NCI-H1930 (cell line): ENCODE measurements at regions not wholly inside any gene's neighbourhood (a gene's known extent, or its start where the extent isn't known, plus 50 kb on each side); places are given as distances from the start of the nearest gene placed in this dataset.
"Not testable (repeated sequence)": the region's sequence is repeated elsewhere in the genome, so short reads cannot be mapped to it uniquely, and the experiment has no call there.

ENCODE experiments used
- DNase-seq, 2 experiments: peaks; one replicate each; lab custom pipeline; 2025; lab: John Stamatoyannopoulos, UW

GRCh38 chr2:134023854-134024253 lies 230.0 kb upstream of the MGAT5 start:
- no peak for DNase-seq

- DNase-seq: no peak
These were observed 225.9 kb upstream of the MGAT5 start for GRCh38 chr2:134027980-134028379.

- DNase-seq: no peak
These were observed 224.5 kb upstream of the MGAT5 start for GRCh38 chr2:134029418-134029817.

GRCh38 chr2:134031539-134031938 lies 222.3 kb upstream of the MGAT5 start:
- DNase-seq: no peak

GRCh38 chr2:134035605-134036370 lies 218.1 kb upstream of the MGAT5 start:
- DNase-seq: no peak

- DNase-seq: no peak
These were observed 213.8 kb upstream of the MGAT5 start for GRCh38 chr2:134039912-134040581.

GRCh38 chr2:134040626-134041172 lies 213.2 kb upstream of the MGAT5 start:
- DNase-seq: not testable (repeated sequence)

- no peak for DNase-seq
These were observed 212.0 kb upstream of the MGAT5 start for GRCh38 chr2:134041877-134042276.

GRCh38 chr2:134043028-134043427 lies 210.8 kb upstream of the MGAT5 start:
- not testable (repeated sequence) for DNase-seq

GRCh38 chr2:134052173-134052572 lies 201.7 kb upstream of the MGAT5 start:
- no peak for DNase-seq

GRCh38 chr2:134056173-134056572 lies 197.7 kb upstream of the MGAT5 start:
- DNase-seq: no peak

GRCh38 chr2:134061066-134061465 lies 192.8 kb upstream of the MGAT5 start:
- DNase-seq: not testable (repeated sequence)

- not testable (repeated sequence) for DNase-seq
These were observed 191.6 kb upstream of the MGAT5 start for GRCh38 chr2:134062235-134062634.

- not testable (repeated sequence) for DNase-seq
These were observed 190.0 kb upstream of the MGAT5 start for GRCh38 chr2:134063916-134064315.

- no peak for DNase-seq
These were observed 183.6 kb upstream of the MGAT5 start for GRCh38 chr2:134070281-134070741.

GRCh38 chr2:134072341-134072740 lies 181.5 kb upstream of the MGAT5 start:
- DNase-seq: no peak

- DNase-seq: no peak
These were observed 180.8 kb upstream of the MGAT5 start for GRCh38 chr2:134073023-134073422.

- no peak for DNase-seq
These were observed 179.3 kb upstream of the MGAT5 start for GRCh38 chr2:134074619-134075018.

GRCh38 chr2:134075204-134075603 lies 178.7 kb upstream of the MGAT5 start:
- no peak for DNase-seq

GRCh38 chr2:134078354-134078753 lies 175.5 kb upstream of the MGAT5 start:
- no peak for DNase-seq

- DNase-seq: no peak
These were observed 174.5 kb upstream of the MGAT5 start for GRCh38 chr2:134079373-134079772.

- no peak for DNase-seq
These were observed 173.3 kb upstream of the MGAT5 start for GRCh38 chr2:134080386-134081089.
